Loucy (cell line): ENCODE measurements at regions not wholly inside any gene's neighbourhood (a gene's known extent, or its start where the extent isn't known, plus 50 kb on each side); places are given as distances from the start of the nearest gene placed in this dataset.
"Not testable (repeated sequence)": the region's sequence is repeated elsewhere in the genome, so short reads cannot be mapped to it uniquely, and the experiment has no call there.

ENCODE experiments used
- H2AFZ ChIP-seq: fragments of 200-600 bp; sonication (generic); 2 replicates; pipeline ENCODE4 v1.6.0; 2016; ENCODE audit warnings: antibody characterized with exemption, mild to moderate bottlenecking, low read length, moderate library complexity
- H3F3A ChIP-seq: fragments of 200-600 bp; 2 replicates; pipeline ENCODE4 v1.6.0; 2016; ENCODE audit warnings: antibody characterized with exemption, low read depth, mild to moderate bottlenecking
- H3K27me3 ChIP-seq: fragments of 200-600 bp; sonication (generic); 2 replicates; pipeline ENCODE4 v1.6.1; 2014; ENCODE audit warnings: low read length, mild to moderate bottlenecking; ENCODE audit not compliant: insufficient read depth, poor library complexity, severe bottlenecking
- H3K36me3 ChIP-seq: fragments of 200-600 bp; sonication (generic); 2 replicates; pipeline ENCODE4 v1.6.1; 2016; ENCODE audit warnings: low read length; ENCODE audit not compliant: insufficient read depth
- H3K4me1 ChIP-seq: fragments of 200-600 bp; sonication (generic); 2 replicates; pipeline ENCODE4 v1.5.1; 2014; ENCODE audit warnings: low read length, mild to moderate bottlenecking; ENCODE audit not compliant: insufficient read depth, poor library complexity, severe bottlenecking
- H3K4me2 ChIP-seq: fragments of 200-600 bp; sonication (generic); 2 replicates; pipeline ENCODE4 v1.6.0; 2014; ENCODE audit warnings: antibody characterized with exemption, low read length, low read depth, mild to moderate bottlenecking; ENCODE audit not compliant: poor library complexity, severe bottlenecking
- H3K4me3 ChIP-seq: fragments of 200-600 bp; sonication (generic); 2 replicates; pipeline ENCODE4 v1.5.1; 2014; ENCODE audit warnings: low read length, mild to moderate bottlenecking, mixed read lengths; ENCODE audit not compliant: poor library complexity, severe bottlenecking
- H3K79me2 ChIP-seq: fragments of 200-600 bp; sonication (generic); 2 replicates; pipeline ENCODE4 v1.6.1; 2014; ENCODE audit warnings: low read length; ENCODE audit not compliant: insufficient read depth
- H3K9ac ChIP-seq: fragments of 200-600 bp; sonication (generic); 2 replicates; pipeline ENCODE4 v1.6.0; 2014; ENCODE audit warnings: mild to moderate bottlenecking, low read depth, low read length, moderate library complexity; ENCODE audit not compliant: poor library complexity, severe bottlenecking
- H3K9me2 ChIP-seq: fragments of 200-600 bp; sonication (generic); replicated peaks from 2 replicates; pipeline ENCODE4 v1.6.1; 2016; ENCODE audit warnings: low read depth, low read length, mixed read lengths
- H3K9me3 ChIP-seq: fragments of 200-600 bp; sonication (generic); 2 replicates; pipeline ENCODE4 v1.6.1; 2014; ENCODE audit warnings: mild to moderate bottlenecking, antibody characterized with exemption, low read length, low read depth; ENCODE audit not compliant: insufficient read depth
- H4K20me1 ChIP-seq: fragments of 200-600 bp; sonication (generic); 2 replicates; pipeline ENCODE4 v1.6.0; 2014; ENCODE audit warnings: antibody characterized with exemption, low read length, mild to moderate bottlenecking; ENCODE audit not compliant: insufficient read depth, poor library complexity, severe bottlenecking
- EZH2phosphoT487 ChIP-seq: fragments of 200-600 bp; IDR thresholded peaks from 2 replicates; pipeline ENCODE4 v1.6.1; 2018; ENCODE audit warnings: antibody characterized with exemption, mild to moderate bottlenecking, moderate library complexity, borderline replicate concordance
- TF ChIP-seq, protein P1 (sequence below): fragments of 200-600 bp; sonication (generic); conservative IDR thresholded peaks from 2 replicates; pipeline ENCODE4 v1.5.1; 2014; ENCODE audit warnings: mild to moderate bottlenecking, antibody characterized with exemption, low read length

DNA sequence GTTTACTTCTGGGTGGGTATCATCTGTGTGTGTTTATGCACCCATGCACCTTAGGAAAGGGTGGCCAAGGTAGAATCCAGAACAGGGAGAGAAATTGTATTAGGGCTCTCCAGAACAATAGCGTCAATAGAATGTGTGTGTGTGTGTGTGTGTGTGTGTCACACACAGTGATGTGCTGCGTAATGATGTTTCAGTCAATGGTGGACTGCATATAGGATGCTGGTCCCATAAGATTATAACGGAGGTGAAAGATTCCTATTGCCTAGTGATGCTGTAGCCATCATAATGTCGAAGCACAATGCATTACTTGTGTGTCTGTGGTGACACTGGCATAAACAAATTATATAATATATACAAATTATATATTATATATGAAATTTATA is 69.3 kb upstream of the PRR23C start:
- H3K4me2 ChIP-seq: no peak overlapping the region

DNA sequence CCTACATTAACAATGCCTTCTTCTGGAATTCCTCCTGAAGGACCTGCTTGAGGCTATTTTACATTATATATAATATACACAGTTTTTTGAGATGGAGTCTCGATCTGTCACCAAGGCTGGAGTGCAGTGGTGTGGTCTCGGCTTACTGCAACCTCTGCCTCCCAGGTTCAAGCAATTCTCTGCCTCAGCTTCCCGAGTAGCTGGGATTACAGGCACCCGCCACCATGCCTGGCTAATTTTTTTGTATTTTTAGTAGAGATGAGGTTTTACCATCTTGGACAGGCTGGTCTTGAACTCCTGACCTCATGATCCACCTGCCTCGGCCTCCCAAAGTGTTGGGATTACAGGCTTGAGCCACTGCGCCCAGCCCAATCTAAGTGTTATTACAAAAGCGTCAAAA is 71.9 kb upstream of the PRR23C start:
- H3K9ac ChIP-seq, H3K27me3 ChIP-seq, H3K36me3 ChIP-seq, H4K20me1 ChIP-seq, H3K79me2 ChIP-seq, H3F3A ChIP-seq, H3K9me2 ChIP-seq, H3K9me3 ChIP-seq, H3K4me2 ChIP-seq, H3K4me3 ChIP-seq: not testable (repeated sequence)
- Histone ChIP-seq H2AFZ (peak overlapping the region; percentile 71; the same call in 1 of the 2 replicates), H3K4me1 (peaks cover 51% of the 10 kb centered on the region)

More for the DNA sequence above, 69.3 kb upstream of the PRR23C start:
- H3K4me1 ChIP-seq: peaks cover 32% of the 10 kb centered on the region
- H3F3A ChIP-seq: no peaks in the 10 kb centered on the region
- H3K27me3 ChIP-seq: no peaks in the 10 kb centered on the region
- H3K9me3 ChIP-seq: no peaks in the 10 kb centered on the region
- no peak overlapping the region for H2AFZ ChIP-seq
- H3K4me3 ChIP-seq: no peak overlapping the region
- no peak for TF ChIP-seq EZH2phosphoT487
- TF ChIP-seq, protein P1, sequence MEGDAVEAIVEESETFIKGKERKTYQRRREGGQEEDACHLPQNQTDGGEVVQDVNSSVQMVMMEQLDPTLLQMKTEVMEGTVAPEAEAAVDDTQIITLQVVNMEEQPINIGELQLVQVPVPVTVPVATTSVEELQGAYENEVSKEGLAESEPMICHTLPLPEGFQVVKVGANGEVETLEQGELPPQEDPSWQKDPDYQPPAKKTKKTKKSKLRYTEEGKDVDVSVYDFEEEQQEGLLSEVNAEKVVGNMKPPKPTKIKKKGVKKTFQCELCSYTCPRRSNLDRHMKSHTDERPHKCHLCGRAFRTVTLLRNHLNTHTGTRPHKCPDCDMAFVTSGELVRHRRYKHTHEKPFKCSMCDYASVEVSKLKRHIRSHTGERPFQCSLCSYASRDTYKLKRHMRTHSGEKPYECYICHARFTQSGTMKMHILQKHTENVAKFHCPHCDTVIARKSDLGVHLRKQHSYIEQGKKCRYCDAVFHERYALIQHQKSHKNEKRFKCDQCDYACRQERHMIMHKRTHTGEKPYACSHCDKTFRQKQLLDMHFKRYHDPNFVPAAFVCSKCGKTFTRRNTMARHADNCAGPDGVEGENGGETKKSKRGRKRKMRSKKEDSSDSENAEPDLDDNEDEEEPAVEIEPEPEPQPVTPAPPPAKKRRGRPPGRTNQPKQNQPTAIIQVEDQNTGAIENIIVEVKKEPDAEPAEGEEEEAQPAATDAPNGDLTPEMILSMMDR: no peak
- H3K79me2 ChIP-seq: no peaks in the 10 kb centered on the region
- H3K9me2 ChIP-seq: no peaks in the 10 kb centered on the region
- no peak overlapping the region for H3K9ac ChIP-seq
- no peaks in the 10 kb centered on the region for H4K20me1 ChIP-seq
- no peaks in the 10 kb centered on the region for H3K36me3 ChIP-seq

DNA sequence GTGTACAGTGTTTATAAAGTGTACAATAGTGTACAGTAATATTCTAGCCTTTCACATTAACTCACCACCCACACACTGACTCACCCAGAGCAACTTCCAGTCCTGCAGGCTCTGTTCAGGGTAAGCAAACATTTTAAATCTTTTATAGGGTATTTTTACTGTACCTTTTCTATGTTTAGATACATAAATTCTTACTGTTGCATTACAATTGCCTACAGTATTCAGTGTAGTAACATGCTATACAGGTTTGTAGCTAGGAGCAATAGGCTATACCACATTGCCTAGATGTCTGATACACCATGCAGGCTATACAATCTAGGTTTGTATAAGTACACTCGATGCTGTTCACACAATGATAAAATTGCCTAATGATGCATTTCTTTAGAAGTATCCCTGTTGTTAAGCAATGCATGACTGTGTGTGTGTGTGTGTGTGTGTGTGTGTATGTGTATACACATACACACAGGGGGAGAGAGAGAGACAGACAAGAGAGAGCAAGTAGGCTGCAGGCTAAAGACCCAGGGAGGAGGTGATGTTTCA is 72.5 kb upstream of the PRR23C start:
- Histone ChIP-seq H3K9me2 (no peaks in the 10 kb centered on the region), H2AFZ (peak overlapping the region; percentile 71), H3K9me3 (no peaks in the 10 kb centered on the region), H3K9ac (no peak overlapping the region), H3K27me3 (no peaks in the 10 kb centered on the region), H3K4me2 (no peak overlapping the region), H4K20me1 (no peaks in the 10 kb centered on the region), H3K79me2 (no peaks in the 10 kb centered on the region), H3K4me3 (no peak overlapping the region), H3F3A (no peaks in the 10 kb centered on the region; the same call in 1 of the 2 replicates), H3K36me3 (no peaks in the 10 kb centered on the region), H3K4me1 (peaks cover 54% of the 10 kb centered on the region)
- TF ChIP-seq EZH2phosphoT487: no peak
- TF ChIP-seq, protein P1: no peak
